Mesenchymal stem cell (in vitro differentiated cells and primary cell): ENCODE measurements at regions not wholly inside any gene's neighbourhood (a gene's known extent, or its start where the extent isn't known, plus 50 kb on each side); places are given as distances from the start of the nearest gene placed in this dataset.

Experiments
- DNase-seq: peaks from one replicate; pipeline ENCODE4 v3.0.0-alpha.2; 2013
- H2AFZ ChIP-seq: one replicate; pipeline ENCODE4 v1.6.1; 2013; ENCODE audit warnings: low read depth, mild to moderate bottlenecking, control low read depth, inconsistent platforms, low read length, moderate library complexity
- H2AK5ac ChIP-seq: 2 replicates; pipeline ENCODE4 v1.6.1; 2013; ENCODE audit warnings: low read length, moderate library complexity, mild to moderate bottlenecking, inconsistent platforms; ENCODE audit not compliant: severe bottlenecking
- H2BK120ac ChIP-seq: one replicate; pipeline ENCODE4 v1.6.1; 2013; ENCODE audit warnings: low read depth, mild to moderate bottlenecking, inconsistent platforms, low read length, moderate library complexity
- H2BK12ac ChIP-seq, 2 experiments: one replicate each; pipeline ENCODE4 v1.6.1; 2013; ENCODE audit warnings: inconsistent platforms in 2 of 2, low read length in 2 of 2, mild to moderate bottlenecking in 2 of 2, moderate library complexity in 2 of 2, control low read depth in 1 of 2
- H2BK15ac ChIP-seq: one replicate; pipeline ENCODE4 v1.6.1; 2013; ENCODE audit warnings: mild to moderate bottlenecking, low read depth, inconsistent platforms; ENCODE audit not compliant: poor library complexity, severe bottlenecking
- H2BK5ac ChIP-seq: 2 replicates; pipeline ENCODE4 v1.6.1; 2013; ENCODE audit warnings: low read depth, mild to moderate bottlenecking, low read length, control low read depth, inconsistent platforms; ENCODE audit not compliant: poor library complexity, severe bottlenecking
- H3K14ac ChIP-seq, 2 experiments: one replicate each; pipeline ENCODE4 v1.6.1; 2013; ENCODE audit warnings: inconsistent platforms in 2 of 2, low read length in 2 of 2, control low read depth in 1 of 2, mild to moderate bottlenecking in 1 of 2, moderate library complexity in 1 of 2
- H3K18ac ChIP-seq, 2 experiments: one replicate each; pipeline ENCODE4 v1.6.1; 2013; ENCODE audit warnings: inconsistent platforms in 2 of 2, low read length in 2 of 2, control low read depth in 1 of 2, low read depth in 1 of 2, mild to moderate bottlenecking in 1 of 2
- H3K23ac ChIP-seq, 2 experiments: one replicate each; pipeline ENCODE4 v1.6.1; 2013; ENCODE audit warnings: inconsistent platforms in 2 of 2, low read length in 2 of 2, mild to moderate bottlenecking in 2 of 2, moderate library complexity in 2 of 2, control low read depth in 1 of 2
- H3K27ac ChIP-seq: 2 replicates; pipeline ENCODE4 v1.5.1; 2013; ENCODE audit warnings: mild to moderate bottlenecking, moderate library complexity, low read length, control low read depth, inconsistent platforms; ENCODE audit not compliant: poor library complexity, severe bottlenecking
- H3K27me3 ChIP-seq, 2 experiments: 2 replicates each; pipeline versions ENCODE4 v1.6.1 to v1.7.0; 2013; ENCODE audit warnings: low read length in 2 of 2, mild to moderate bottlenecking in 2 of 2, moderate library complexity in 2 of 2, control low read depth in 1 of 2, inconsistent platforms in 1 of 2; ENCODE audit not compliant: control insufficient read depth in 1 of 2, insufficient read depth in 1 of 2
- H3K36me3 ChIP-seq, 2 experiments: 2 replicates each; pipeline versions ENCODE4 v1.6.1 to v1.7.0; 2013; ENCODE audit warnings: low read length in 2 of 2, control low read depth in 1 of 2, inconsistent platforms in 1 of 2, low read depth in 1 of 2, mild to moderate bottlenecking in 1 of 2; ENCODE audit not compliant: insufficient read depth in 2 of 2, control insufficient read depth in 1 of 2
- H3K4ac ChIP-seq, 2 experiments: one replicate each; pipeline ENCODE4 v1.6.1; 2013; ENCODE audit warnings: inconsistent platforms in 2 of 2, low read length in 2 of 2, mild to moderate bottlenecking in 2 of 2, moderate library complexity in 2 of 2, control low read depth in 1 of 2, low read depth in 1 of 2
- H3K4me1 ChIP-seq: 2 replicates; pipeline ENCODE4 v1.6.1; 2013; ENCODE audit warnings: low read depth, low read length, control low read depth; ENCODE audit not compliant: control insufficient read depth, insufficient read depth
- H3K4me2 ChIP-seq: 2 replicates; pipeline ENCODE4 v1.6.1; 2013; ENCODE audit warnings: low read length, mild to moderate bottlenecking, inconsistent platforms; ENCODE audit not compliant: poor library complexity, severe bottlenecking
- H3K4me3 ChIP-seq, 2 experiments: 2 replicates each; pipeline versions ENCODE4 v1.5.1 to v1.7.0; 2013; ENCODE audit warnings: low read length in 2 of 2, mild to moderate bottlenecking in 2 of 2, control low read depth in 1 of 2, low read depth in 1 of 2; ENCODE audit not compliant: insufficient read depth in 1 of 2
- H3K79me1 ChIP-seq: replicated peaks from 2 replicates; pipeline ENCODE4 v1.6.1; 2013; ENCODE audit warnings: mild to moderate bottlenecking, control low read depth, low read length, inconsistent platforms; ENCODE audit not compliant: poor library complexity, severe bottlenecking
- H3K9ac ChIP-seq: 2 replicates; pipeline ENCODE4 v1.7.0; 2013; ENCODE audit warnings: mild to moderate bottlenecking, low read length, moderate library complexity
- H3K9me3 ChIP-seq: 2 replicates; pipeline ENCODE4 v1.7.0; 2013; ENCODE audit warnings: mild to moderate bottlenecking, low read length; ENCODE audit not compliant: control insufficient read depth
- H4K8ac ChIP-seq: one replicate; pipeline ENCODE4 v1.6.1; 2013; ENCODE audit warnings: inconsistent platforms, mild to moderate bottlenecking, low read length, moderate library complexity
- H4K91ac ChIP-seq: one replicate; pipeline ENCODE4 v1.6.1; 2013; ENCODE audit warnings: mild to moderate bottlenecking, low read length, inconsistent platforms
- WGBS: methylation state at CpG from one replicate; pipeline ENCODE4 v1.1.7; 2013; ENCODE audit warnings: mixed read lengths; 5-methylcytosine and 5-hydroxymethylcytosine counted together

DNA sequence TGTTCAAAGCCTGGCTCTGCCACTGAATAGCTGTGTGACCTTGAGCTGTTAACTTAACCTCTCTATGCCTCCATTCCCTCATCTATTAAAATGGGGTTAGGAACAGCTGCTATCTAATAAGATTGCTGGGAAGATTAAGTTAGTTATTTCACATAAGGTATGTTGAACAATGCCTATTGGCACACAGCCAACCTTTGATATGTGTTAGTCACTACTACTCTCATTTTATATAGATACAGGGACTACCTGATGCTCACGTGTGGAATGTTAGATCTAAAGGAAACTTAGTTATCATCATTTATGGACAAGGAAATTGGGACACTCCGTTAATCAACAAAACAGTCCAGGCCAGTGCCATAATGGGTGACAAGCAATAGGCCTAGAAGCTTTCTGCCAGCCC is 332.4 kb upstream of the PPP2R3A start:
- Histone ChIP-seq H2BK15ac (no peak overlapping the region), H2BK5ac (no peak overlapping the region), H3K18ac (no peak overlapping the region), H2BK120ac (no peak overlapping the region), H3K9ac (no peak overlapping the region), H3K27me3 (peaks cover 0 to 4% of the 10 kb centered on the region in 2 experiments), H2AFZ (no peak overlapping the region), H3K4ac (no peak overlapping the region), H3K4me2 (no peak overlapping the region), H3K36me3 (no peaks in the 10 kb centered on the region), H3K79me1 (no peaks in the 10 kb centered on the region), H3K4me3 (no peak overlapping the region), H3K9me3 (no peaks in the 10 kb centered on the region), H2BK12ac (no peak overlapping the region), H4K8ac (no peak overlapping the region), H3K23ac (no peak overlapping the region), H2AK5ac (no peak overlapping the region), H4K91ac (no peak overlapping the region), H3K4me1 (no peaks in the 10 kb centered on the region), H3K27ac (no peak overlapping the region), H3K14ac (no peak overlapping the region)
- WGBS = 79% methylated on average over 2 of the region's 2 CpGs
- DNase-seq = no peak

GRCh38 chr3:135636596-135636995 is 328.9 kb upstream of the PPP2R3A start:
- Histone ChIP-seq H3K4me3 (no peak overlapping the region), H2BK12ac (no peak overlapping the region), H4K8ac (no peak overlapping the region), H3K23ac (no peak overlapping the region), H3K18ac (no peak overlapping the region), H3K79me1 (no peaks in the 10 kb centered on the region), H2BK120ac (no peak overlapping the region), H3K4ac (no peak overlapping the region), H2AK5ac (no peak overlapping the region), H4K91ac (no peak overlapping the region), H3K14ac (no peak overlapping the region), H3K27me3 (no peaks in the 10 kb centered on the region), H3K36me3 (no peaks in the 10 kb centered on the region), H3K9ac (no peak overlapping the region), H3K27ac (no peak overlapping the region), H3K4me2 (no peak overlapping the region), H3K4me1 (no peaks in the 10 kb centered on the region), H2AFZ (no peak overlapping the region), H2BK15ac (no peak overlapping the region), H3K9me3 (no peaks in the 10 kb centered on the region), H2BK5ac (no peak overlapping the region)
- no peak for DNase-seq
- no CpG with 5 or more reads among the region's 1 CpG for WGBS

- no peak overlapping the region for H3K4ac ChIP-seq
- DNase-seq = no peak
- no peaks in the 10 kb centered on the region for H3K36me3 ChIP-seq
- H3K23ac ChIP-seq = no peak overlapping the region
- H3K79me1 ChIP-seq = no peaks in the 10 kb centered on the region
- no peak overlapping the region for H2BK12ac ChIP-seq
- H3K27me3 ChIP-seq = no peaks in the 10 kb centered on the region
- no peak overlapping the region for H3K4me3 ChIP-seq
- H2AK5ac ChIP-seq = no peak overlapping the region
- H3K18ac ChIP-seq = no peak overlapping the region
- H3K27ac ChIP-seq = no peak overlapping the region
- WGBS = 86% methylated on average over 2 of the region's 3 CpGs
- H2AFZ ChIP-seq = no peak overlapping the region
- H4K8ac ChIP-seq = no peak overlapping the region
- no peak overlapping the region for H4K91ac ChIP-seq
- no peak overlapping the region for H2BK15ac ChIP-seq
- H2BK120ac ChIP-seq = no peak overlapping the region
- no peak overlapping the region for H2BK5ac ChIP-seq
- H3K4me1 ChIP-seq = no peaks in the 10 kb centered on the region
- H3K9me3 ChIP-seq = no peaks in the 10 kb centered on the region
- no peak overlapping the region for H3K4me2 ChIP-seq
- no peak overlapping the region for H3K14ac ChIP-seq
- no peak overlapping the region for H3K9ac ChIP-seq
These were observed 328.5 kb upstream of the PPP2R3A start for GRCh38 chr3:135637013-135637412.

- DNase-seq = no peak
- Histone ChIP-seq H3K4me2 (no peak overlapping the region), H4K91ac (no peak overlapping the region)
These were observed 323.8 kb upstream of the PPP2R3A start for GRCh38 chr3:135641761-135642160.

More at GRCh38 chr3:135641761-135642160, 323.8 kb upstream of the PPP2R3A start:
- Histone ChIP-seq H2AFZ (no peak overlapping the region), H3K4me1 (no peaks in the 10 kb centered on the region), H3K36me3 (no peaks in the 10 kb centered on the region), H2BK5ac (no peak overlapping the region), H3K27me3 (no peaks in the 10 kb centered on the region), H3K4me3 (no peak overlapping the region), H3K9me3 (peaks cover 5% of the 10 kb centered on the region), H3K14ac (no peak overlapping the region), H2BK120ac (no peak overlapping the region), H3K9ac (no peak overlapping the region), H2BK12ac (no peak overlapping the region), H4K8ac (no peak overlapping the region), H3K23ac (no peak overlapping the region), H3K27ac (no peak overlapping the region), H3K79me1 (no peaks in the 10 kb centered on the region), H3K18ac (no peak overlapping the region), H3K4ac (no peak overlapping the region), H2BK15ac (no peak overlapping the region), H2AK5ac (no peak overlapping the region)
